ENCODE measurements at regions not wholly inside any gene's neighbourhood (a gene's known extent, or its start where the extent isn't known, plus 50 kb on each side); places are given as distances from the start of the nearest gene placed in this dataset.

GRCh38 chr2:85954192-85954589 is 65.4 kb upstream of the ST3GAL5 start:
- TF ChIP-seq CTCF (IDR thresholded peaks at IDR 0.05; ENCODE audit: unreplicated experiment): no peak
- Mint-ChIP-seq H3K27me3 (ENCODE audit: low read depth) (no peaks in the 10 kb centered on the region), H3K4me3 (no peak overlapping the region), H3K36me3 (no peaks in the 10 kb centered on the region), H3K4me1 (peaks cover 26% of the 10 kb centered on the region), H3K27ac (no peak overlapping the region), H3K9me3 (no peaks in the 10 kb centered on the region)
- DNase-seq (ENCODE audit: low spot score in 2 of 2, unreplicated experiment in 2 of 2): no peak

- TF ChIP-seq CTCF (IDR thresholded peaks at IDR 0.05; ENCODE audit: unreplicated experiment): no peak
- no peak for DNase-seq (ENCODE audit: low spot score in 2 of 2, unreplicated experiment in 2 of 2)
- peaks cover 1% of the 10 kb centered on the region for H3K9me3 Mint-ChIP-seq
- no peaks in the 10 kb centered on the region for H3K27me3 Mint-ChIP-seq (ENCODE audit: low read depth)
- H3K27ac Mint-ChIP-seq: peak overlapping the region; percentile 30
- H3K4me3 Mint-ChIP-seq: no peak overlapping the region
- peaks cover 24% of the 10 kb centered on the region for H3K4me1 Mint-ChIP-seq
- H3K36me3 Mint-ChIP-seq: no peaks in the 10 kb centered on the region
Measured at GRCh38 chr2:85953476-85953875, 64.7 kb upstream of the ST3GAL5 start.

DNA sequence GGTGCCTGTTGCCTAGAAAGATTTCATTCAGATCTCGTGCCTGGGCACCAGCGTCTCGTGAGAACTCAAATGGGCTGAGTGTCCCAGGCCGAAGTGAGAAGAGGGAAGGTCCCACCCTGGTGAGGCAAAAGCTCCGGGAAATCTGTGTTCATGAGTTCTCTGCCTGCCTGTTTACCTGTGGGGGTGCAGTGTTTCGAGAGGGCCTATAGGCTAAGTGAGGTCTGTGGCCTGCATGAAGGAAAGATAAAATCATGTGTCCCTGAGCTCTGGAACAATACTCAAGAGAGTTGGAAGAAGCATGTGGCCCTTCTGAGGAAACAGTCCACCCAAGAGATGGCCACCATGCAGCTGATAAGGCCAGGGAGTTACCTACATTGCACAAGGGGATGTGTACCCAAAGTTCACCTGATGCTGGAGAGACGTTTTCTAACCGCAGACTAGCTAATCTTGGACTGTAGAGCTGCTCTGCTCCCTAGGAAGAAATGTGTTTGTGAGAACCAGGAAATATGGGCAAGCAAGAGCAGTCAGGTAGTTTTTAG is 63.5 kb upstream of the ST3GAL5 start:
- H3K27ac Mint-ChIP-seq: no peak overlapping the region
- H3K9me3 Mint-ChIP-seq: peaks cover 11% of the 10 kb centered on the region
- H3K4me1 Mint-ChIP-seq: peaks cover 24% of the 10 kb centered on the region
- no peak for DNase-seq (ENCODE audit: low spot score in 2 of 2, unreplicated experiment in 2 of 2)
- H3K4me3 Mint-ChIP-seq: no peak overlapping the region
- H3K36me3 Mint-ChIP-seq: no peaks in the 10 kb centered on the region
- no peaks in the 10 kb centered on the region for H3K27me3 Mint-ChIP-seq (ENCODE audit: low read depth)
- TF ChIP-seq CTCF (IDR thresholded peaks at IDR 0.05; ENCODE audit: unreplicated experiment): no peak

- H3K4me1 Mint-ChIP-seq: peaks cover 24% of the 10 kb centered on the region
- peaks cover 18% of the 10 kb centered on the region for H3K9me3 Mint-ChIP-seq
- TF ChIP-seq CTCF (IDR thresholded peaks at IDR 0.05; ENCODE audit: unreplicated experiment): no peak
- no peak overlapping the region for H3K4me3 Mint-ChIP-seq
- H3K27me3 Mint-ChIP-seq (ENCODE audit: low read depth): no peaks in the 10 kb centered on the region
- H3K27ac Mint-ChIP-seq: no peak overlapping the region
- H3K36me3 Mint-ChIP-seq: no peaks in the 10 kb centered on the region
- no peak for DNase-seq (ENCODE audit: low spot score in 2 of 2, unreplicated experiment in 2 of 2)
Measured at GRCh38 chr2:85951351-85952067, 62.7 kb upstream of the ST3GAL5 start.

DNA sequence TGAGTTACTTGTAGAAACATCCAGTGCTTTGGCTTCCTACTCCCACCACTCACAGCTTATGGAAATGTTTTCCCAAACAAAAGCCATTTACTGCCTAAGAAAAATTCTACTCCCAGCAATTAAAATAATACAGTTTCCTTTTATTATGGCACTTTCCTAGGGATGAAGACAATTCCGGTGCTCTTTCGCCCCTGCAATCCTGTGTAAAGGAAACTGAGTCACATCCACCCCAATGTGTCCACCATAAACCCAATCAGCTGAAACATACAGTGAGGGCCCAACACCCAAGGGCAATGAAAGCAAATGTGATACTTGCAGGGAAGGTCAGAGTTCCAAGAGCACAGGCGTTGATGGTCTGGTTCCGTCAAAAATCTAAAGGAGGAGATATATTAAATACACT is 62.0 kb upstream of the ST3GAL5 start:
- H3K36me3 Mint-ChIP-seq: no peaks in the 10 kb centered on the region
- no peak for TF ChIP-seq CTCF (IDR thresholded peaks at IDR 0.05; ENCODE audit: unreplicated experiment)
- H3K4me1 Mint-ChIP-seq: peaks cover 18% of the 10 kb centered on the region
- DNase-seq (ENCODE audit: low spot score in 2 of 2, unreplicated experiment in 2 of 2): no peak
- H3K9me3 Mint-ChIP-seq: peaks cover 23% of the 10 kb centered on the region
- no peak overlapping the region for H3K27ac Mint-ChIP-seq
- no peak overlapping the region for H3K4me3 Mint-ChIP-seq
- H3K27me3 Mint-ChIP-seq (ENCODE audit: low read depth): no peaks in the 10 kb centered on the region

Measured in mesothelial cell of epicardium (in vitro differentiated cells).